ENCODE measurements at regions not wholly inside any gene's neighbourhood (a gene's known extent, or its start where the extent isn't known, plus 50 kb on each side); places are given as distances from the start of the nearest gene placed in this dataset.
"Not testable (repeated sequence)": the region's sequence is repeated elsewhere in the genome, so short reads cannot be mapped to it uniquely, and the experiment has no call there.

DNA sequence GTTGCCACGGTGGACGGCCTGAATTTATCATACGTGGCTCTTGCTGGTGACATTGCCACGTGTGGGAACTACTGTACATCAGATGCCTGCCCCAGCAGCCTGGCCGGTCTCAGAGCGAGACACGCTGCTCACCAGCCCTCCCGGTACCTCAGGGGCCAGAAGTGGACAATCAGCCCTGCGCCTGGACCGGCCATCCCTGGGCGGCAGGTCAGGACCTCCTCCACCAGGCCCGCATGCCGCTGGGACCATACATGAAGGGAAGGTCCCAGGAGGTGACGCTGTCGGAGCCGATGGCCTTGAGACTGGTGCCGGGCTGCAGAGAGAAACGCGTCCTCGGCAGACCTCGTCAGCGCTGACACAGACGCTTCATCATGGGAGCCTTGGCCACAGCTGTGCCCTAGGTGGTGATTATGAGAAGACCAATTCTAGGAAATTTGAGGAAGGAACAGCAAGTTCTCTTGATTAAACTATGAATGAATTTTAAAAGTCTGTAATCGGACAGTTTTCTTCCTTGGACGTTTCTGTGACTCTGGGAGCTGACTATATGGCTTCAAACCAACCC, 5456.7 kb upstream of the TPTE start:
- TF ChIP-seq POLR2A (IDR thresholded peaks at IDR 0.05; ENCODE audit: low read depth, low read length); NFE2L2 (IDR thresholded peaks at IDR 0.05; ENCODE audit: low read depth, low read length); RAD21 (IDR thresholded peaks at IDR 0.05; ENCODE audit: low read length); BHLHE40 (IDR thresholded peaks at IDR 0.05; ENCODE audit: low read depth, low read length); RCOR1 (IDR thresholded peaks at IDR 0.05; ENCODE audit: insufficient replicate concordance, low read length); CEBPB (IDR thresholded peaks at IDR 0.05; ENCODE audit: low read depth, low read length): not testable (repeated sequence)
- TF ChIP-seq, protein P1, sequence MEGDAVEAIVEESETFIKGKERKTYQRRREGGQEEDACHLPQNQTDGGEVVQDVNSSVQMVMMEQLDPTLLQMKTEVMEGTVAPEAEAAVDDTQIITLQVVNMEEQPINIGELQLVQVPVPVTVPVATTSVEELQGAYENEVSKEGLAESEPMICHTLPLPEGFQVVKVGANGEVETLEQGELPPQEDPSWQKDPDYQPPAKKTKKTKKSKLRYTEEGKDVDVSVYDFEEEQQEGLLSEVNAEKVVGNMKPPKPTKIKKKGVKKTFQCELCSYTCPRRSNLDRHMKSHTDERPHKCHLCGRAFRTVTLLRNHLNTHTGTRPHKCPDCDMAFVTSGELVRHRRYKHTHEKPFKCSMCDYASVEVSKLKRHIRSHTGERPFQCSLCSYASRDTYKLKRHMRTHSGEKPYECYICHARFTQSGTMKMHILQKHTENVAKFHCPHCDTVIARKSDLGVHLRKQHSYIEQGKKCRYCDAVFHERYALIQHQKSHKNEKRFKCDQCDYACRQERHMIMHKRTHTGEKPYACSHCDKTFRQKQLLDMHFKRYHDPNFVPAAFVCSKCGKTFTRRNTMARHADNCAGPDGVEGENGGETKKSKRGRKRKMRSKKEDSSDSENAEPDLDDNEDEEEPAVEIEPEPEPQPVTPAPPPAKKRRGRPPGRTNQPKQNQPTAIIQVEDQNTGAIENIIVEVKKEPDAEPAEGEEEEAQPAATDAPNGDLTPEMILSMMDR (conservative IDR thresholded peaks at IDR 0.05; ENCODE audit: low read depth, low read length): not testable (repeated sequence)
- TF ChIP-seq, protein P2, sequence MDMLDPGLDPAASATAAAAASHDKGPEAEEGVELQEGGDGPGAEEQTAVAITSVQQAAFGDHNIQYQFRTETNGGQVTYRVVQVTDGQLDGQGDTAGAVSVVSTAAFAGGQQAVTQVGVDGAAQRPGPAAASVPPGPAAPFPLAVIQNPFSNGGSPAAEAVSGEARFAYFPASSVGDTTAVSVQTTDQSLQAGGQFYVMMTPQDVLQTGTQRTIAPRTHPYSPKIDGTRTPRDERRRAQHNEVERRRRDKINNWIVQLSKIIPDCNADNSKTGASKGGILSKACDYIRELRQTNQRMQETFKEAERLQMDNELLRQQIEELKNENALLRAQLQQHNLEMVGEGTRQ (IDR thresholded peaks at IDR 0.05; ENCODE audit: low read depth, low read length): not testable (repeated sequence)

Measured in IMR-90 (cell line).